GM21390 (cell line): ENCODE measurements at regions not wholly inside any gene's neighbourhood (a gene's known extent, or its start where the extent isn't known, plus 50 kb on each side); places are given as distances from the start of the nearest gene placed in this dataset.
A peak's percentile ranks its signal among the peaks of the same experiment; 100 is the strongest.

Experiments
- ATAC-seq: cut with Tn5 transposase; IDR thresholded peaks from one replicate; pipeline ENCODE4 v1.9.1; 2021; ENCODE audit not compliant: unreplicated experiment

- no peak for ATAC-seq
Observed at GRCh38 chr15:46682969-46683791, 1034.1 kb upstream of the SEMA6D start.

- no peak for ATAC-seq
Observed at GRCh38 chr15:46685096-46685495, 1032.2 kb upstream of the SEMA6D start.

GRCh38 chr15:46685681-46686080 lies 1031.6 kb upstream of the SEMA6D start:
- ATAC-seq, result no peak

GRCh38 chr15:46696281-46696680 lies 1021.0 kb upstream of the SEMA6D start:
- ATAC-seq, result no peak

- no peak for ATAC-seq
Observed at GRCh38 chr15:46701346-46701745, 1016.0 kb upstream of the SEMA6D start.

GRCh38 chr15:46701896-46702295 lies 1015.4 kb upstream of the SEMA6D start:
- no peak for ATAC-seq

- ATAC-seq, result peak; percentile 71
Observed at GRCh38 chr15:46703020-46703861, 1014.1 kb upstream of the SEMA6D start.

- peak; percentile 50 for ATAC-seq
Observed at GRCh38 chr15:46703871-46704637, 1013.3 kb upstream of the SEMA6D start.

GRCh38 chr15:46707452-46707851 lies 1009.9 kb upstream of the SEMA6D start:
- ATAC-seq, result no peak

GRCh38 chr15:46708226-46708625 lies 1009.1 kb upstream of the SEMA6D start:
- no peak for ATAC-seq

- ATAC-seq, result no peak
Observed at GRCh38 chr15:46709460-46710083, 1007.7 kb upstream of the SEMA6D start.

- no peak for ATAC-seq
Observed at GRCh38 chr15:46710401-46710960, 1006.8 kb upstream of the SEMA6D start.

GRCh38 chr15:46713045-46713444 lies 1004.3 kb upstream of the SEMA6D start:
- no peak for ATAC-seq

GRCh38 chr15:46714950-46715349 lies 1002.4 kb upstream of the SEMA6D start:
- ATAC-seq, result no peak

GRCh38 chr15:46723308-46723707 lies 994.0 kb upstream of the SEMA6D start:
- ATAC-seq, result no peak

GRCh38 chr15:46732060-46732459 lies 985.2 kb upstream of the SEMA6D start:
- no peak for ATAC-seq

- no peak for ATAC-seq
Observed at GRCh38 chr15:46735115-46735514, 982.2 kb upstream of the SEMA6D start.

GRCh38 chr15:46751303-46751702 lies 966.0 kb upstream of the SEMA6D start:
- no peak for ATAC-seq

- no peak for ATAC-seq
Observed at GRCh38 chr15:46753946-46754345, 963.4 kb upstream of the SEMA6D start.

- ATAC-seq, result no peak
Observed at GRCh38 chr15:46763091-46763490, 954.2 kb upstream of the SEMA6D start.

- ATAC-seq, result no peak
Observed at GRCh38 chr15:46764851-46765250, 952.5 kb upstream of the SEMA6D start.
